Inflammatory macrophage (primary cell): ENCODE measurements at regions not wholly inside any gene's neighbourhood (a gene's known extent, or its start where the extent isn't known, plus 50 kb on each side); places are given as distances from the start of the nearest gene placed in this dataset.

Experiments used
- DNase-seq, 2 donors: peaks; one replicate each; pipeline ENCODE4 v3.0.0-alpha.2; 2020 to 2022

GRCh38 chr3:188077160-188077799 lies 76.7 kb upstream of the LPP start:
- DNase-seq = no peak

- no peak for DNase-seq
These were observed 73.9 kb upstream of the LPP start for GRCh38 chr3:188080091-188080490.

- DNase-seq = peak; percentile 21 to 39
These were observed 71.9 kb upstream of the LPP start for GRCh38 chr3:188082031-188082430.

GRCh38 chr3:188082450-188082849 lies 71.5 kb upstream of the LPP start:
- DNase-seq = no peak

- DNase-seq = no peak
These were observed 70.9 kb upstream of the LPP start for GRCh38 chr3:188083011-188083410.

- DNase-seq = no peak
These were observed 69.0 kb upstream of the LPP start for GRCh38 chr3:188084752-188085583.

- no peak for DNase-seq
These were observed 68.1 kb upstream of the LPP start for GRCh38 chr3:188085584-188086560.

GRCh38 chr3:188088948-188089685 lies 64.8 kb upstream of the LPP start:
- peak in 1 of 2 donors; percentile 21 for DNase-seq

GRCh38 chr3:188090620-188091309 lies 63.2 kb upstream of the LPP start:
- DNase-seq = no peak

- no peak for DNase-seq
These were observed 62.2 kb upstream of the LPP start for GRCh38 chr3:188091746-188092145.

- DNase-seq = no peak
These were observed 61.3 kb upstream of the LPP start for GRCh38 chr3:188092648-188093047.

- no peak for DNase-seq
These were observed 58.5 kb upstream of the LPP start for GRCh38 chr3:188095431-188095830.

- peak; percentile 63 to 65 for DNase-seq
These were observed 56.2 kb upstream of the LPP start for GRCh38 chr3:188097791-188098190.

- DNase-seq = no peak
These were observed 54.0 kb upstream of the LPP start for GRCh38 chr3:188099907-188100306.

GRCh38 chr3:188102861-188103547 lies 51.0 kb upstream of the LPP start:
- no peak for DNase-seq

GRCh38 chr3:188104050-188104449 lies 49.9 kb upstream of the LPP start:
- no peak for DNase-seq
